HG03060 (cell line): ENCODE measurements at regions not wholly inside any gene's neighbourhood (a gene's known extent, or its start where the extent isn't known, plus 50 kb on each side); places are given as distances from the start of the nearest gene placed in this dataset.

Source experiments
- ATAC-seq: cut with Tn5 transposase; IDR thresholded peaks from one replicate; pipeline ENCODE4 v1.9.1; 2021; ENCODE audit warnings: low read depth, moderate number of reproducible peaks; ENCODE audit not compliant: unreplicated experiment

DNA sequence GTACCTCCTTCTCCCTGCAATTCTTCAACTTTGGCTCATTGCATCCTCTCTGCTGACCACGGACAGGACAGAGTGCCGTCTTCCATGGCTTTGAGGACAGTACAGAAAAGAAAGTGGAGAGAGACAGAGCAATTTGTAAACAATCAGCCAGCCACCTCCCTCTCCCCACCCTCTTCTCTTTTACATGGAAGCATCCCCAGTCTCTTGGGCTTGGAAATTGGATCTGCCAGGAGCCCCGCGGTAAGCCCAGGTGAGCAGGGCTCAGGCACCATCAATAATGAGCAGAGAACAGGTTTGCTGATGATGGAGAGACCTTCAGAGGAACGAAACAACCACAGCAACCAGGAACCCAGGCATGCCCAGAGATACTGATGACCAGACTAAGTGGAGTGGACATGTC, 194.9 kb upstream of the TNRC6C start:
- no peak for ATAC-seq

GRCh38 chr17:77765292-77765691, 193.2 kb upstream of the TNRC6C start:
- ATAC-seq: no peak

DNA sequence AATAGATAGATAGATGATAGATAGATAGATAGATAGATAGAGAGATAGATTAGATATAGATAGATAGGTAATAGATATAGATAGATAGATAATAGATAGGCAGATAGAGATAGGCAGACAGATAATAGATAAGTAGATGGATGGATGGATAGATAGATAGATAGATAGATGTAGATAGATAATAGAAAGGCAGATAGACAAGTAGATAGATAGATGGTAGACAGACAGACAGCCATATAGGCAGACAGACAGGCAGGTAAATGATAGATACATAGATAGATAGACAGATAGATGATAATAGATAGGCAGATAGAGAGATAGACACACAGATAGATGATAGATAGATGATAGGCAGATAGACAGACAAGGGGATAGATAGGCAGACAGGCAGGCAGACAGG, 191.4 kb upstream of the TNRC6C start:
- ATAC-seq: no peak

DNA sequence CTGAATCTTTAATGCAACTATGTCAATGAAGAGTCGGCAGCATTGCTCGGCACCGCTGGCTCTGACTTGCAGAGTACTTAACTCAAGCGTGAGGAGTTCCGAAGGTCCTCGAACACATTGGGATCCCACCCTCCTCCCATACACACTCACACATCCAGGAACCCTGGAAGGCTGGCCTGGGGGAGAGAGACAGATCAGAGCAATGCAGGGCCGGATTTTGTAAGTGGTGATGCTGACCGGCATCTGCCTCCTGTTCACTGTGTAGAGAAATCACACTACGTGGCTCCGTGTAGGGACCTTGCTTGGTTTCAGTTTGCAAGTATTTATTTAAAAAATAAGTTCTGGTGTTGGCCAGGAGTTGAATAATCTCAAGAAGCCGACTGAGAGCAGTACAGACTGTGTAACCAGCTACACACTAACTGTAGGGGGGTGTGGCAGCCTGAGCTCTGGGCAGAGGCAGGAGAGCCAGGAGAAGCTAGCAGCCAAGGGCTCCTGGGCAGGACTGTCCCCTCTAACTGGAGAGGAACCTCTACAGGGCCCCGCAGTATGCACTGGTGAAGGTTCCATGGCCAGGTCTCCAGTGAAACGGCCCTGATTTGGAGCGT, 190.2 kb upstream of the TNRC6C start:
- ATAC-seq: no peak

GRCh38 chr17:77769215-77769614, 189.3 kb upstream of the TNRC6C start:
- no peak for ATAC-seq

GRCh38 chr17:77769762-77770161, 188.7 kb upstream of the TNRC6C start:
- no peak for ATAC-seq

GRCh38 chr17:77770331-77771105, 188.0 kb upstream of the TNRC6C start:
- no peak for ATAC-seq

DNA sequence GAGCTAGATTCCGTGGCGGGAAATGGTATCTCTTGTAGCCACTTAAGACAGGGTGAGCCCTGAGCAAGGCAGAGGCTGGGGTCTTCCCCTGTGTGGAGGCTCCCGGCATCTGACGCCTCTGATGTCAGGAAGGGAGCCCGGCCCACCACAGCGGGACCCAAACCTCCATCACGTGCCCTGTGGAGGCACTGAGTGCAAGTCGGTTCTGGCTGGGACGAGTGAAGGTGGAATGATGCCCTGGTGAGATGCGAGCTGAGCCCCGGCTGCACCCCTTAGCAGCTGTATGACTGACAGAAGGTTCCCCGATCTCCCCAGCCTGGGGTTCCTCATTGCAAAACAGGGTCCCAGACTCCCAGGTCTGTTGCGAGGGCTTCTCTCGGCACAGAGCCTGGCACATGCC, 187.4 kb upstream of the TNRC6C start:
- no peak for ATAC-seq

- no peak for ATAC-seq
Measured at GRCh38 chr17:77771587-77771986, 186.9 kb upstream of the TNRC6C start.

DNA sequence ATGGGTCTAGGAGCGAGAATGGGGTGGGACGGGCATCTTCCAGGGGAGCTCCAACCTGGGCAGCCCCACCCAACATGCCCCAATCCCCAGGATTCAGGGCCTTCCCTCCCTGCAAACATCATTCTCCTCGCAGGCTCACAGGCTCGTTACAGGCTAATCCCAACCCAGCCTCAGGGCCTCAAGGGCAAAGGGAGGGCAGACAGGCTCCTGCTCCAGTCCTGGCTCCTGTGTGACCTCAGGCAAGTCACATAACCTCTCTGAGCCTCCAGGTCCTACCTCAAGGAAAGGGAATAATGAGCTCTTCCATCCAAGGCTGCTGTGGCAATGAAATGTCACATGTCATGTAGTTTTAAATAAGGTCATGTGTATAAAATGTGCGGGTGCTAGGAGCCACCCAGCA, 186.5 kb upstream of the TNRC6C start:
- ATAC-seq: no peak

DNA sequence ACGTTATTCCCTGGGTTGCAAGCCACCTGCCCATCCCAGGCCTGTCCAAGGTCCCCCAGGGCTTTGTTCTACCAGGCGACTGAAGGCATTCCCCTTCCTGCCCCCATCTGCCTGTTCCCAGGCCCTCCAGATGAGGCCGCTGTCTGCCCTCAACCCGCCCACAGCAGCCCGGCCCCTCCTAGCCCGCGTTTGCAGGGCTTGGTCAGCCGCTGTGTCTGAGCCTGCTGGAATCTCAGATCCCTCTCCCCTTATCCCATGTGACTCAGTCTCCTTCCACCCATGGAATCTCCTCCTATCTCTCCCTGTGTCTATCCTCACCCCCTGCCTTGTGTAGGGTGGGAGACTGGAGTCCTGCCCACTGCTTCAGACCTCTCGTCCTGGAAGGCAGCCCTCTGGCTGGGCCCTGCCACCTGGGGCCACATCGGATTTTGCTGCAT, 186.0 kb upstream of the TNRC6C start:
- ATAC-seq: no peak

GRCh38 chr17:77772899-77773358, 185.6 kb upstream of the TNRC6C start:
- ATAC-seq: no peak

GRCh38 chr17:77774182-77774581, 184.3 kb upstream of the TNRC6C start:
- ATAC-seq: no peak

DNA sequence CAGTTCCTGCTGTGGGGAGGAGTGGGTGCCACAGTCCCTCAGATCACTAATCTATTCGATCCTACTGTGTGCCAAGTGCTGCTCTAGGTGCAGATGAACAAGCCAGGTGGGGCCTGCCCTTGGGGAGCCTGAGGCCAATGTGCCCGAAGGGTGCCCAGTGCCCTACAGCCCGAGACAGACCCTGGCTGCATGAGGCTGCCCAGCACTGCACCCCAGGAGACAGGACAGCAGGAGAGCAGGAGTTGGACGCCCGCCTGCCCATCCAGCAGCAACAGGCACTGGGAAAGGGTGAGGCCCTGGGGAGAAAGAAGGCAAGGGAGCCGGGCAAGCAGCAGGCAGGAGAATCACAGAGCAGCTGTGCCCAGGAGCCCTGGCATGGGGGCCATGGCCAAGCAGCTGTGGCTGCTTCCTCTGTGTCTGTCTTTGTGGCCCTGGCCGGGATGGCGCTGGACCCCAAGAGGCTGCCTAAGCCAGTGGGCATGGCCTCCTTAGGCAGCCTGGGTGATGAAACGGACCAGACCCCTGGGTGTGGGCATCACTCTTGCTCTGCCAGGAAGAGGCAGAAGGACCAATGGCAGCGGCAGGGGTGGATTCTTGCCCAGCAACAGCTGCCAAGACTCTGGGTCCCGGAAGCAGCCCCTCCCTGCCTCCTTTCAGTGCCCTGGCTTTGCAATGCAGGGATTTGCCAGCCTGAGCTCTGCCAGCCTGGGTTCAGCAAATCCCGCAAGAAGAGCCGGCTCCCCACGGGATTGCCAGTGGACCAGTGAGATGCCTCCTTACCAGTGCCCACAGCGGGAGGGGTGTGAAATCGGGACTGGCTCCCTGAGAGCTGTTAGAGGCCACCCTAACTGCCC, 179.6 kb upstream of the TNRC6C start:
- ATAC-seq: no peak

- no peak for ATAC-seq
Measured at GRCh38 chr17:77779711-77780539, 178.6 kb upstream of the TNRC6C start.

DNA sequence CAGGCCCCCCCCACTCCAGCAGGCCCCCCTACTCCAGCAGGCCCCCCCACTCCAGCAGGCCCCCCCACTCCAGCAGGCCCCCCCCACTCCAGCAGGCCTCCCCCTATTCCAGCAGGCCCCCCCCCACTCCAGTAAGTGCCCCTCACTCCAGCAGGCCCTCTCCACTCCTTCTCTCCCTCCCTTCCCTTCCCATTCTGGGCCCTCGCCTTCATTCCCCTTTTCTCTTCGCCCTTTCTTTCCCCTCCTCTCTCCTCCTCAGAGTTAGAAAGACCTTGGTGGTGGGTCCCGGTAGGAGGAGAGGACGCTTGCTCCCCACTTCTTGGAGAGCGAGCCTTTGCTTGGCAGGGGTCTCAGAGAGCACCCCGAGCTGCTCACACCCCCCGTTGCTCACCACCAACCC, 177.0 kb upstream of the TNRC6C start:
- ATAC-seq: no peak

GRCh38 chr17:77782201-77782600, 176.3 kb upstream of the TNRC6C start:
- ATAC-seq: no peak

DNA sequence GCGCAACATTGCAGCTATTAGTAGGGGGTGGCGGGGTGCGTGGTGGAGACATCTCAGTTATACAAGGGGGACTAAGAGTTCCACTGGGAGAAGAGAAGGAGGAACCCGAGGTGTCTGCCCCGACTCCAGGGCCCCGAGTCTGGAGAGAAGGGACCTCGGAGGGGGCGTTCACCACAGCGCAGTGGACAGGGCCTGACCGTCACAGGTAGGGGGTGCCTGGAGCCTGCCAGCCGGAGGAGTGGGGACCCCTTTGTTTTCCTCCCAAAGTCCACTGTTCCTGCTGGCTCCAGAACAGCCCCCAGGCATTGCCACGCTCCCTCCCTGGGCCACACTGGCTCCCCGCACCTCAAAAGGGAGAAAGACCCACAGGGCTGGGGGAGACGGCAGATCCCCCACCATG, 175.9 kb upstream of the TNRC6C start:
- ATAC-seq: no peak

- no peak for ATAC-seq
Measured at GRCh38 chr17:77783991-77784820, 174.3 kb upstream of the TNRC6C start.
